ENCODE measurements at regions not wholly inside any gene's neighbourhood (a gene's known extent, or its start where the extent isn't known, plus 50 kb on each side); places are given as distances from the start of the nearest gene placed in this dataset.

- H3K4me1 Mint-ChIP-seq (ENCODE audit: unreplicated experiment) = no peaks in the 10 kb centered on the region
- TF ChIP-seq CTCF (IDR thresholded peaks at IDR 0.05; ENCODE audit: unreplicated experiment) = no peak
- DNase-seq (ENCODE audit: low spot score) = no peak
These were observed 392.0 kb upstream of the INTU start for GRCh38 chr4:127240764-127241105.

DNA sequence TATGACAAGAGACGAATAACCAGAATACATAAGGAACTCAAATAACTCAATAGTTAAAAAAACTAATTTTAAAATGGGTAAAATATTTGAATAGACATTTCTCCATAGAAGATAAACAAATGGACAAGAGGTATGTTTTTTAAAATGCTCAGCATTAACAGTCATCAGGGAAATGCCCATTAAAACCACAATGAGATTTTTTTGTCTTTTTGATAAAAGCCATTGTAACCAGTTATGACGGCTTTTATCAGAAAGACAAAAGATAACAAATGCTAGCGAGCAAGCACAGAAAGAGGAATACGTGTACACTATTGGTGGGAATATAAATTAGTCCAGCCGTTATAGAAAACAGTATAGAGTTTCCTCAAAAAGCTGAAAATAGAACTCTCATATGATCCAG lies 388.2 kb upstream of the INTU start:
- Mint-ChIP-seq H3K4me1 (ENCODE audit: unreplicated experiment) (no peaks in the 10 kb centered on the region), H3K27me3 (ENCODE audit: unreplicated experiment) (no peaks in the 10 kb centered on the region), H3K4me3 (ENCODE audit: unreplicated experiment) (no peak overlapping the region), H3K9me3 (ENCODE audit: unreplicated experiment) (no peaks in the 10 kb centered on the region), H3K27ac (ENCODE audit: unreplicated experiment) (no peak overlapping the region), H3K36me3 (ENCODE audit: low read depth, unreplicated experiment) (no peaks in the 10 kb centered on the region)
- no peak for TF ChIP-seq CTCF (IDR thresholded peaks at IDR 0.05; ENCODE audit: unreplicated experiment)
- DNase-seq (ENCODE audit: low spot score) = no peak

More at GRCh38 chr4:127240764-127241105, 392.0 kb upstream of the INTU start:
- Mint-ChIP-seq H3K27ac (ENCODE audit: unreplicated experiment) (no peak overlapping the region), H3K36me3 (ENCODE audit: low read depth, unreplicated experiment) (no peaks in the 10 kb centered on the region), H3K9me3 (ENCODE audit: unreplicated experiment) (no peaks in the 10 kb centered on the region), H3K27me3 (ENCODE audit: unreplicated experiment) (no peaks in the 10 kb centered on the region), H3K4me3 (ENCODE audit: unreplicated experiment) (no peak overlapping the region)

DNA sequence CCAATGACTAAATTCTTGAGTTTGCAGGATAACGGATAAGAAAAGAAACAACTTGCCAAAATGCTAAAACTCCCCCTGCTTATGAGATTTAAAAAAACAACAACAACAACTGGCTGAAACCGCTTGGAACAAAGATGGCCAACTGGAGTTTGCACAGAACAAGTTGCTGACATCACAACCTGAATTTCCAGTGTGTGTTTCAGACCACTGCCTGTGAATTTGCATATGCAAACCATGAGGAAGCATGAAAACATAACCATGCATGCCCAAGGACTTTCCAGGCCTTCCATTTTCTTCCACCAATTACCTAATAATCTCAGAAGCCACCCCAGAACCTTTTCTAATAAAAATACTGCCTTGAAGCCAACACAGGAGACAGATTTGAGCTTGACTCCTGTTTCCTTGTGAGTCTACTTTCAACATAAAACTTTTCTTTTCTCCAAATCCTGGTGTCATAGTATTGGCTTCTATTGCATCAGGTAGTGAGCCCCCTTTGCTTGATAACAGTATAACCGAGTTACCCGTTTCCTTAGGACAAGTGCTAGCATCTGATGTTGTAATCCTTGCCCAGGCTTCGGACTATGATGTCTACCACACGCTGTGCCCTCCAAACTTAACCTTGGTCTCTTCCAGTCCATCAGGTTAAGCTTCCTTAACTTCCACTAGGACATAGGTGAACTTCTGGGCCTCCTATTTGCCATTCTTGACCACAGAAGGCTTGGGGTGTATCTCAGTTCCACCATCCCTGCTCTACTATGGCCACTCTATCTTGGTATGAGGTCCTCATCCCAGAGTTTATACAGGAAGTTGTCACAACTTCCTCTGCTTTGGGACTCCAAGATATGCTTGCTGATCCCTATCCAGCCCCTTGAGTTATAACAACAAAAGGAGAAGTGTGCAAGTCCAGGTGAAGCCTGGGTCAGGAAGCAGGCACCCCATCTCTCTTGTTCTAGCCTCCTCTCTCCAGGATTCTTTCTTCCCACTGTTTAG lies 385.5 kb upstream of the INTU start:
- no peaks in the 10 kb centered on the region for H3K36me3 Mint-ChIP-seq (ENCODE audit: low read depth, unreplicated experiment)

GRCh38 chr4:127249066-127249766 lies 383.5 kb upstream of the INTU start:
- Mint-ChIP-seq H3K27me3 (ENCODE audit: unreplicated experiment) (no peaks in the 10 kb centered on the region), H3K27ac (ENCODE audit: unreplicated experiment) (no peak overlapping the region)
- DNase-seq (ENCODE audit: low spot score) = no peak

More for the DNA sequence above, 385.5 kb upstream of the INTU start:
- no peaks in the 10 kb centered on the region for H3K4me1 Mint-ChIP-seq (ENCODE audit: unreplicated experiment)
- no peak overlapping the region for H3K27ac Mint-ChIP-seq (ENCODE audit: unreplicated experiment)
- H3K27me3 Mint-ChIP-seq (ENCODE audit: unreplicated experiment) = no peaks in the 10 kb centered on the region
- no peaks in the 10 kb centered on the region for H3K9me3 Mint-ChIP-seq (ENCODE audit: unreplicated experiment)
- TF ChIP-seq CTCF (IDR thresholded peaks at IDR 0.05; ENCODE audit: unreplicated experiment) = no peak
- DNase-seq (ENCODE audit: low spot score) = no peak
- H3K4me3 Mint-ChIP-seq (ENCODE audit: unreplicated experiment) = no peak overlapping the region

More at GRCh38 chr4:127249066-127249766, 383.5 kb upstream of the INTU start:
- H3K4me3 Mint-ChIP-seq (ENCODE audit: unreplicated experiment) = no peak overlapping the region
- no peak for TF ChIP-seq CTCF (IDR thresholded peaks at IDR 0.05; ENCODE audit: unreplicated experiment)
- H3K9me3 Mint-ChIP-seq (ENCODE audit: unreplicated experiment) = no peaks in the 10 kb centered on the region
- no peaks in the 10 kb centered on the region for H3K36me3 Mint-ChIP-seq (ENCODE audit: low read depth, unreplicated experiment)
- no peaks in the 10 kb centered on the region for H3K4me1 Mint-ChIP-seq (ENCODE audit: unreplicated experiment)
